BJ (cell line): ENCODE measurements at regions not wholly inside any gene's neighbourhood (a gene's known extent, or its start where the extent isn't known, plus 50 kb on each side); places are given as distances from the start of the nearest gene placed in this dataset.

Source experiments
- CTCF ChIA-PET: fragments of 350-600 bp; formaldehyde crosslinking; extraction: SDS; loops from one replicate; lab custom pipeline; 2021; ENCODE audit warnings: antibody characterized with exemption, inconsistent platforms; lab: Yijun Ruan, JAX
- POLR2A ChIA-PET: fragments of 300-600 bp; sonication (Branson Sonifier 250); formaldehyde crosslinking; extraction: SDS; loops from one replicate; lab custom pipeline; 2021; ENCODE audit warnings: antibody characterized with exemption; lab: Charles Lee
- DNase-seq: peaks from one replicate; pipeline ENCODE4 v3.0.0-alpha.2; 2011; ENCODE audit warnings: low read depth
- H3K27me3 ChIP-seq: 2 replicates; pipeline ENCODE4 v1.6.0; 2011; ENCODE audit warnings: low read length; ENCODE audit not compliant: control insufficient read depth, insufficient read depth
- H3K36me3 ChIP-seq: 2 replicates; pipeline ENCODE4 v1.5.1; 2011; ENCODE audit warnings: low read length; ENCODE audit not compliant: control insufficient read depth, insufficient read depth
- H3K4me3 ChIP-seq: 2 replicates; pipeline ENCODE4 v1.5.1; 2011; ENCODE audit warnings: low read depth, mild to moderate bottlenecking, control low read depth, low read length
- TF ChIP-seq, protein P1 (sequence below): IDR thresholded peaks from 2 replicates; pipeline ENCODE4 v1.5.1; 2011; ENCODE audit warnings: low read depth, mild to moderate bottlenecking, control low read depth, inconsistent platforms, low read length, moderate library complexity; ENCODE audit not compliant: insufficient read depth

- H3K27me3 ChIP-seq: no peaks in the 10 kb centered on the region
- TF ChIP-seq, protein P1, sequence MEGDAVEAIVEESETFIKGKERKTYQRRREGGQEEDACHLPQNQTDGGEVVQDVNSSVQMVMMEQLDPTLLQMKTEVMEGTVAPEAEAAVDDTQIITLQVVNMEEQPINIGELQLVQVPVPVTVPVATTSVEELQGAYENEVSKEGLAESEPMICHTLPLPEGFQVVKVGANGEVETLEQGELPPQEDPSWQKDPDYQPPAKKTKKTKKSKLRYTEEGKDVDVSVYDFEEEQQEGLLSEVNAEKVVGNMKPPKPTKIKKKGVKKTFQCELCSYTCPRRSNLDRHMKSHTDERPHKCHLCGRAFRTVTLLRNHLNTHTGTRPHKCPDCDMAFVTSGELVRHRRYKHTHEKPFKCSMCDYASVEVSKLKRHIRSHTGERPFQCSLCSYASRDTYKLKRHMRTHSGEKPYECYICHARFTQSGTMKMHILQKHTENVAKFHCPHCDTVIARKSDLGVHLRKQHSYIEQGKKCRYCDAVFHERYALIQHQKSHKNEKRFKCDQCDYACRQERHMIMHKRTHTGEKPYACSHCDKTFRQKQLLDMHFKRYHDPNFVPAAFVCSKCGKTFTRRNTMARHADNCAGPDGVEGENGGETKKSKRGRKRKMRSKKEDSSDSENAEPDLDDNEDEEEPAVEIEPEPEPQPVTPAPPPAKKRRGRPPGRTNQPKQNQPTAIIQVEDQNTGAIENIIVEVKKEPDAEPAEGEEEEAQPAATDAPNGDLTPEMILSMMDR: no peak
- ChIA-PET POLR2A (no interaction called here), CTCF (interaction anchor here (1.3 kb wide), 1 partner anchor 10 kb away, joined by 4 read pairs; no protein-coding TSS in a partner anchor)
- no peaks in the 10 kb centered on the region for H3K36me3 ChIP-seq
- peak; percentile 18 for DNase-seq
- H3K4me3 ChIP-seq: no peak overlapping the region
Measured at GRCh38 chr1:58874757-58875755, 91.2 kb upstream of the JUN start.

GRCh38 chr1:58879464-58879863, 95.6 kb upstream of the JUN start:
- CTCF ChIA-PET: no interaction called here
- TF ChIP-seq, protein P1: no peak
- POLR2A ChIA-PET: no interaction called here
- Histone ChIP-seq H3K4me3 (no peak overlapping the region), H3K27me3 (no peaks in the 10 kb centered on the region), H3K36me3 (no peaks in the 10 kb centered on the region)
- no peak for DNase-seq

DNA sequence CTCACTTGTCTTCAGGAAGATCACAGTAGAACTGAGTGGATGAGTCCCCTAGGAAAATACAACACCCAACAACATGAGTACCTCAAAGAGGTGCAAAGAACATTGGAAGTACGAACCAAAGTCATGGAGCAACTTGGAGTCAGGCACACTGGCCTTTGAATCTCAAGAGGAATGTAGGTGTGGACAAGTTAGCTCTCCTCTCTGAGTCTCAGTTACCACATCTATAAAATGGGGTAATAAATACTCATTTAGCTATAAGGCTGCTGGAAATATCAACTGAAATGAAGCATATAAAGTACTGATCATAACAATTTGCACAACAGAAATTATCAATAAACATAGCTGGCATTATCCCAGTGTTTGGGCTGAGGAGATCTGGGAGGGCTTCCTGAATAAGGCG, 96.7 kb upstream of the JUN start:
- CTCF ChIA-PET: interaction anchor here (0.8 kb wide), 1 partner anchor 10 kb away, joined by 3 read pairs; no protein-coding TSS in a partner anchor
- Histone ChIP-seq H3K4me3 (no peak overlapping the region), H3K36me3 (no peaks in the 10 kb centered on the region), H3K27me3 (no peaks in the 10 kb centered on the region)
- TF ChIP-seq, protein P1: no peak
- POLR2A ChIA-PET: no interaction called here
- no peak for DNase-seq

GRCh38 chr1:58881471-58881994, 97.7 kb upstream of the JUN start:
- TF ChIP-seq, protein P1: no peak
- CTCF ChIA-PET: no interaction called here
- POLR2A ChIA-PET: no interaction called here
- Histone ChIP-seq H3K27me3 (no peaks in the 10 kb centered on the region), H3K4me3 (no peak overlapping the region), H3K36me3 (no peaks in the 10 kb centered on the region)
- DNase-seq: peak; percentile 17

DNA sequence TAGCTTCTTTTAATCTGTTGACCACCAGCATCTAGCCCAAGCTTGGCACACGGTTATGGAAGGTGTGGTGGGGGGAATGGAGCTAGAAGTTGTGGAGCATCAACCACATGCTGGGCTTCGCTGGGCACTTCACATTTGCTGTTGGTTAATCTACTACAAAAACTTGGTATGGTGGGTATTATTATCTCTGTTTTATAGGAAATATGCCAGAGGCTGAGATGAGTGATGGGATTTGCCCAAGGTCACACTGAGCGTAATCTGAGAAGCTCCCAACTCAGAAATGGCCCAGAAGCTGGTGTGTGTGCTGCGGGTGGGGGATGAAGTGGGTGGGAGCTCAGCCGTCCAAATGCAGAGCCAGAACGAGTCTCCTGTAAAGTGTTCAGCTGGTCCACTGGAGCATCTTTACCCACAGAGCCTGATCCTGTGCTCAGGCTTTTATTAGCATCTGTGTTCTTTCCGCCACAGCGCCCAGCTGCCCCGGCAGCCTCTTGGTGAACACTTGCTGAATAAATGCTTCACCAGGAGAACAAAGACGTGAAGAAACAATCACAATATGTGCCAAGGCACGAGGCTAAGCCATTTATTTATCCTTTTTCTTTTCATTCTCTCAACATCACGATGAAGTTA, 98.6 kb upstream of the JUN start:
- H3K4me3 ChIP-seq: no peak overlapping the region
- TF ChIP-seq, protein P1: no peak
- no peak for DNase-seq
- ChIA-PET CTCF (interaction anchor here (0.7 to 0.8 kb wide), 3 partner anchors 22 to 600 kb away, joined by 3 to 4 read pairs (median 3); no protein-coding TSS in a partner anchor), POLR2A (no interaction called here)
- H3K27me3 ChIP-seq: no peaks in the 10 kb centered on the region
- no peaks in the 10 kb centered on the region for H3K36me3 ChIP-seq
